ENCODE measurements at regions not wholly inside any gene's neighbourhood (a gene's known extent, or its start where the extent isn't known, plus 50 kb on each side); places are given as distances from the start of the nearest gene placed in this dataset.

- dilution Hi-C loops (cut with HindIII; ENCODE audit: low sequenced_read_pairs, unreplicated experiment) = no loop called here
- Histone ChIP-seq H2AFZ (replicated peaks; ENCODE audit: low read length, poor library complexity) (no peak overlapping the region), H2BK15ac (ENCODE audit: low read depth, low read length) (no peak overlapping the region), H2BK20ac (ENCODE audit: low read depth, low read length) (no peak overlapping the region), H3K4me3 (ENCODE audit: insufficient read depth, low read depth, low read length) (no peak overlapping the region), H3K9me1 (ENCODE audit: insufficient read depth, low read length) (no peaks in the 10 kb centered on the region), H3K56ac (ENCODE audit: extremely low read depth, insufficient read depth, low read length) (no peak overlapping the region), H3K9ac (ENCODE audit: low read depth, low read length) (no peak overlapping the region), H3K27me3 (ENCODE audit: control insufficient read depth, insufficient read depth, low read length) (peaks cover 6% of the 10 kb centered on the region; the same call in 1 of the 2 replicates), H3K4ac (ENCODE audit: low read depth, low read length) (no peak overlapping the region), H3K36me3 (ENCODE audit: control insufficient read depth, insufficient read depth, low read length) (no peaks in the 10 kb centered on the region), H4K8ac (ENCODE audit: low read depth in 2 of 2, low read length in 2 of 2) (no peak overlapping the region), H3K4me2 (ENCODE audit: low read depth, low read length) (no peak overlapping the region), H3K23ac (ENCODE audit: low read depth, low read length) (no peak overlapping the region), H3K79me1 (ENCODE audit: low read depth in 1 of 2, low read length in 2 of 2) (no peaks in the 10 kb centered on the region), H3K27ac (ENCODE audit: insufficient read depth, low read length) (no peak overlapping the region), H2AK9ac (replicated peaks; ENCODE audit: low read depth, low read length, poor library complexity) (no peak overlapping the region), H3K4me1 (ENCODE audit: control insufficient read depth, insufficient read depth, low read length) (no peaks in the 10 kb centered on the region), H3K9me3 (ENCODE audit: control insufficient read depth, insufficient read depth, low read length) (no peaks in the 10 kb centered on the region; the same call in 1 of the 2 replicates), H3K18ac (ENCODE audit: low read depth, low read length) (no peak overlapping the region), H3K14ac (replicated peaks; ENCODE audit: low read depth, low read length) (no peak overlapping the region), H2AK5ac (ENCODE audit: low read depth, low read length) (no peak overlapping the region), H4K5ac (ENCODE audit: low read depth, low read length) (no peak overlapping the region), H2BK120ac (ENCODE audit: low read depth, low read length) (no peak overlapping the region), H2BK5ac (ENCODE audit: low read depth, low read length, poor library complexity, severe bottlenecking) (no peak overlapping the region), H4K20me1 (ENCODE audit: insufficient read depth, low read length) (no peaks in the 10 kb centered on the region), H4K91ac (ENCODE audit: insufficient read depth, low read depth, low read length) (no peak overlapping the region)
- ChIA-PET CTCF (no interaction called here), POLR2A (ENCODE audit: unreplicated experiment) (interaction anchor here (0.5 kb wide), 1 partner anchor 13 kb away, joined by 3 read pairs; no protein-coding TSS in a partner anchor)
- intact Hi-C loops (cut with micrococcal nuclease) = no loop called here
- ATAC-seq (ENCODE audit: low read depth) (no peak), DNase-seq (no peak)
- in situ Hi-C loops (cut with MboI; ENCODE audit: low sequenced_read_pairs) = no loop called here
- no peak for TF ChIP-seq ELK1 (IDR thresholded peaks at IDR 0.05; ENCODE audit: borderline replicate concordance, low read depth, low read length)
- TF ChIP-seq POLR2A (IDR thresholded peaks at IDR 0.05; ENCODE audit: low read depth, low read length) = no peak
- TF ChIP-seq BHLHE40 (IDR thresholded peaks at IDR 0.05; ENCODE audit: low read depth, low read length) = no peak
- TF ChIP-seq USF2 (IDR thresholded peaks at IDR 0.05; ENCODE audit: low read depth, low read length) = no peak
- TF ChIP-seq NFE2L2 (IDR thresholded peaks at IDR 0.05; ENCODE audit: low read depth, low read length) = no peak
- TF ChIP-seq SMC3 (IDR thresholded peaks at IDR 0.05; ENCODE audit: low read depth, low read length) = no peak
- TF ChIP-seq RCOR1 (IDR thresholded peaks at IDR 0.05; ENCODE audit: insufficient replicate concordance, low read length) = no peak
- no peak for TF ChIP-seq FOS (IDR thresholded peaks at IDR 0.05; ENCODE audit: low read depth, low read length)
- no peak for TF ChIP-seq CEBPB (IDR thresholded peaks at IDR 0.05; ENCODE audit: low read depth, low read length)
- no peak for TF ChIP-seq CHD1 (IDR thresholded peaks at IDR 0.05; ENCODE audit: low read depth, low read length)
- no TSS peak for BruUV-seq (replicated peaks)
These were observed 82.4 kb upstream of the SOX9 start for GRCh38 chr17:72038427-72038826.

Data from IMR-90 (cell line).